ENCODE measurements at regions not wholly inside any gene's neighbourhood (a gene's known extent, or its start where the extent isn't known, plus 50 kb on each side); places are given as distances from the start of the nearest gene placed in this dataset.
"Not testable (repeated sequence)": the region's sequence is repeated elsewhere in the genome, so short reads cannot be mapped to it uniquely, and the experiment has no call there.

DNA sequence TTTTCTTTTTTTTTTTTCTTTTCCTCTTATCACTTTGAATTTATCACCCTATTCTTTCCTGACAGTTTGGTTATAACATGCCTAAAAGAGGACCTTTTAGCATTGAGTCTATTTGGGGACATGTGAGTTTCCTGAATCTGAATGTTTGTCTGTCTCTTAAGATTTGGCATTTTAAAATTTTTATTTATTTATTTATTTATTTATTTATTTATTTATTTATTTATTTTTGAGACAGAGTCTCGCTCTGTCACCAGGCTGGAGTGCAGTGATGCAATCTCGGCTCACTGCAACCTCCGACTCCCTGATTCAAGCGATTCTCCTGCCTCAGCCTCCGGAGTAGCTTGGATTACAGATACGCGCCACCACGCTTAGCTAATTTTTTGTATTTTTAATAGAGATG lies 412.4 kb downstream of the ZBBX start:
- FAIRE-seq, CTCF ChIA-PET: not testable (repeated sequence)
- TF ChIP-seq ZC3H11A (IDR thresholded peaks at IDR 0.05): peak; percentile 43; the same call in 1 of the 2 replicates

DNA sequence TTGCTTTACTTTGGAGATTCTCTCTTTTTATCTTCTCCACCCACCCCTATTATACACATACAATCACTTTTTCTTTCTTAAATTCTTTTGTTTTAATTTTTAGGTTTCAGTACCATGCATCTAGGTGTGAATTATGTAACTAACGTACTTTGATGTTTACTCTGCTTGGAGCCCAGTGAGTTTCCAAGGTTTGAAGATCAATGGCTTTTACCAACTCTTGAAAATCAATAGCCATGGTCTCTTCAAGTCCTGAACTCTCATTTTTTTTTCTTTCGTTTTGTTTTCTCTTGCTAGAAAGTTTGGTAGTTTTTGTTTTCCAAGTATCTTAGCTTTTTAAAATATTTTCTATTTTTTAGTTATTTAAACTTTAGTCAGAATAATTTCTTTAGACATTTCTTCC lies 417.2 kb downstream of the ZBBX start:
- TF ChIP-seq ESRRA (IDR thresholded peaks at IDR 0.05; ENCODE audit: borderline replicate concordance, low read length): no peak
- Histone ChIP-seq H3K27ac (no peak overlapping the region), H3K9me3 (no peaks in the 10 kb centered on the region), H3K4me2 (no peak overlapping the region), H3K4me3 (no peak overlapping the region), H3K4me1 (no peaks in the 10 kb centered on the region)
- CTCF ChIA-PET: no interaction called here
- no peak for ATAC-seq
- no peak for DNase-seq (ENCODE audit: low read depth in 1 of 2, low spot score in 1 of 2)
- no peak for FAIRE-seq
- POLR2A ChIA-PET: no interaction called here
- 5% methylated on average over 2 of the region's 2 CpGs for WGBS (ENCODE audit: missing lambda C conversion rate)

More for the DNA sequence above, 412.4 kb downstream of the ZBBX start:
- H3K9me3 ChIP-seq; H3K4me2 ChIP-seq; ATAC-seq; POLR2A ChIA-PET; H3K4me3 ChIP-seq; DNase-seq (ENCODE audit: low read depth in 1 of 2, low spot score in 1 of 2); H3K4me1 ChIP-seq; H3K27ac ChIP-seq: not testable (repeated sequence)
- WGBS (ENCODE audit: missing lambda C conversion rate): 75% methylated on average over 8 of the region's 8 CpGs

DNA sequence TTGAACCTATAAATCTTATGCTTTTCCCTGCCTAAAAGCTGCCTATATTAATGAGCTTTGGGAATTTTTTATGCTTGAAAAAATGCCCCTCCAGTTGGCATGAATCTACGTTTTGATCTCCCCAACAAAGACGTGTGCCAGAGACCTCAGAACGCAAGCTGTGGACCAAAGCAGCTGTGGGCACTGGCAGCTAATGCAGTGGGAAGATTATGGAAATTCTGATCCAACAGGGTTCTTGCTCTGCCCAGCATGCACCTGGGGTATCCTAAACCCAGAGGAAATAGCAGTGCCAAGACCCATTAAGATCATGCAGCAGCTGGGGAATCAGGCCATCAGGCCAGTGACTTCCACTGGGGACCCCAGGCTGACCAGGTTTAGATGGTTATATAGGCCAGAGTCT lies 423.0 kb downstream of the ZBBX start:
- ChIA-PET CTCF (no interaction called here), POLR2A (no interaction called here)

DNA sequence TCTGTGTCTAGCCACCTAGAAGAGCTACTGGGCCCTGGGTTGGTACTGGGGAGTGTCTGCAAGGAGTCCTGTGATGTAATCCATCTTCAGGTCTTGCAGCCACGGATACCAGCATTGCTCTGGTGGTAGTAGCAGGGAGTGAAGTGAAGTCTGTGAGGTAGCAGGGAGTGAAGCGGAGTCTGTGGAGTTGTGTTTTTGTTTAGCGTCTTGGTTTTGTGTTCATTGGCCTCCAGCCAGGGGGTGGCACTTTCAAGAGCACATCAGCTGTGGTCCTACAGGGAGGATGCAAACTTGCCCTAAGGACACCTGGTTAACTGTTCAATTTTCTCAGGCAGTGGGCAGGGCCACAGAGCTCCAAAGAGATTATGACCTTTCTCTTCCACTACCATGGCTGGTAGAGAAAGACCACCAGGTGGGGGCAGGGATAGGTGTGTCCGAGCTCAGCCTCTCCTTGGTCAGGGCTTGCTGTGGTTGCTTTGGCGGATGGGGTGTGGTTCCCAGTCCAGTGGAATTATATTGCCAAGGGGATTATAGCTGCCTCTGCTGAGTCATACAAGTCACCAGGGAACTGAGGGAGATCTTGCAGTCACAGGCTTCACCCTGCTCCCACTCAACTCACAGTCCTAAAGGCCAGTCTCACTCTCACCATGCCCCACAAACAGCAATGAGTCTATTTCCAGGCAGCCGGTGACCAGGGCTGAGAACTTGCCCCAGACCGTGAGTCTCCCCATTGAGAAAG lies 424.7 kb downstream of the ZBBX start:
- ATAC-seq: no peak
- Histone ChIP-seq H3K27ac (no peak overlapping the region), H3K4me3 (no peak overlapping the region), H3K4me1 (no peaks in the 10 kb centered on the region), H3K9me3 (no peaks in the 10 kb centered on the region), H3K4me2 (no peak overlapping the region)
- DNase-seq (ENCODE audit: low read depth in 1 of 2, low spot score in 1 of 2): no peak
- WGBS (ENCODE audit: missing lambda C conversion rate): 47% methylated on average over 7 of the region's 7 CpGs
- no peak for FAIRE-seq
- ChIA-PET POLR2A (no interaction called here), CTCF (no interaction called here)
- TF ChIP-seq, protein P1, sequence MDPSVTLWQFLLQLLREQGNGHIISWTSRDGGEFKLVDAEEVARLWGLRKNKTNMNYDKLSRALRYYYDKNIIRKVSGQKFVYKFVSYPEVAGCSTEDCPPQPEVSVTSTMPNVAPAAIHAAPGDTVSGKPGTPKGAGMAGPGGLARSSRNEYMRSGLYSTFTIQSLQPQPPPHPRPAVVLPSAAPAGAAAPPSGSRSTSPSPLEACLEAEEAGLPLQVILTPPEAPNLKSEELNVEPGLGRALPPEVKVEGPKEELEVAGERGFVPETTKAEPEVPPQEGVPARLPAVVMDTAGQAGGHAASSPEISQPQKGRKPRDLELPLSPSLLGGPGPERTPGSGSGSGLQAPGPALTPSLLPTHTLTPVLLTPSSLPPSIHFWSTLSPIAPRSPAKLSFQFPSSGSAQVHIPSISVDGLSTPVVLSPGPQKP (IDR thresholded peaks at IDR 0.05; ENCODE audit: low read depth, low read length): no peak
- TF ChIP-seq GATA3 (IDR thresholded peaks at IDR 0.05; ENCODE audit: borderline replicate concordance): no peak
- no peak for TF ChIP-seq MAFK (IDR thresholded peaks at IDR 0.05; ENCODE audit: partially characterized antibody)
- TF ChIP-seq, protein P2, sequence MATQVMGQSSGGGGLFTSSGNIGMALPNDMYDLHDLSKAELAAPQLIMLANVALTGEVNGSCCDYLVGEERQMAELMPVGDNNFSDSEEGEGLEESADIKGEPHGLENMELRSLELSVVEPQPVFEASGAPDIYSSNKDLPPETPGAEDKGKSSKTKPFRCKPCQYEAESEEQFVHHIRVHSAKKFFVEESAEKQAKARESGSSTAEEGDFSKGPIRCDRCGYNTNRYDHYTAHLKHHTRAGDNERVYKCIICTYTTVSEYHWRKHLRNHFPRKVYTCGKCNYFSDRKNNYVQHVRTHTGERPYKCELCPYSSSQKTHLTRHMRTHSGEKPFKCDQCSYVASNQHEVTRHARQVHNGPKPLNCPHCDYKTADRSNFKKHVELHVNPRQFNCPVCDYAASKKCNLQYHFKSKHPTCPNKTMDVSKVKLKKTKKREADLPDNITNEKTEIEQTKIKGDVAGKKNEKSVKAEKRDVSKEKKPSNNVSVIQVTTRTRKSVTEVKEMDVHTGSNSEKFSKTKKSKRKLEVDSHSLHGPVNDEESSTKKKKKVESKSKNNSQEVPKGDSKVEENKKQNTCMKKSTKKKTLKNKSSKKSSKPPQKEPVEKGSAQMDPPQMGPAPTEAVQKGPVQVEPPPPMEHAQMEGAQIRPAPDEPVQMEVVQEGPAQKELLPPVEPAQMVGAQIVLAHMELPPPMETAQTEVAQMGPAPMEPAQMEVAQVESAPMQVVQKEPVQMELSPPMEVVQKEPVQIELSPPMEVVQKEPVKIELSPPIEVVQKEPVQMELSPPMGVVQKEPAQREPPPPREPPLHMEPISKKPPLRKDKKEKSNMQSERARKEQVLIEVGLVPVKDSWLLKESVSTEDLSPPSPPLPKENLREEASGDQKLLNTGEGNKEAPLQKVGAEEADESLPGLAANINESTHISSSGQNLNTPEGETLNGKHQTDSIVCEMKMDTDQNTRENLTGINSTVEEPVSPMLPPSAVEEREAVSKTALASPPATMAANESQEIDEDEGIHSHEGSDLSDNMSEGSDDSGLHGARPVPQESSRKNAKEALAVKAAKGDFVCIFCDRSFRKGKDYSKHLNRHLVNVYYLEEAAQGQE (IDR thresholded peaks at IDR 0.05): no peak
- no peak for TF ChIP-seq FOXS1 (CRISPR knock-in tag; IDR thresholded peaks at IDR 0.05)
- TF ChIP-seq CHD4 (IDR thresholded peaks at IDR 0.05; ENCODE audit: borderline replicate concordance): no peak
- no peak for TF ChIP-seq ZFP36 (IDR thresholded peaks at IDR 0.05; ENCODE audit: borderline replicate concordance, partially characterized antibody)

More for the DNA sequence above, 423.0 kb downstream of the ZBBX start:
- 19% methylated on average over 3 of the region's 3 CpGs for WGBS (ENCODE audit: missing lambda C conversion rate)
- no peak for FAIRE-seq
- Histone ChIP-seq H3K4me2 (no peak overlapping the region), H3K27ac (no peak overlapping the region), H3K4me3 (no peak overlapping the region), H3K9me3 (no peaks in the 10 kb centered on the region), H3K4me1 (no peaks in the 10 kb centered on the region)
- DNase-seq (ENCODE audit: low read depth in 1 of 2, low spot score in 1 of 2): no peak
- TF ChIP-seq, protein P3, sequence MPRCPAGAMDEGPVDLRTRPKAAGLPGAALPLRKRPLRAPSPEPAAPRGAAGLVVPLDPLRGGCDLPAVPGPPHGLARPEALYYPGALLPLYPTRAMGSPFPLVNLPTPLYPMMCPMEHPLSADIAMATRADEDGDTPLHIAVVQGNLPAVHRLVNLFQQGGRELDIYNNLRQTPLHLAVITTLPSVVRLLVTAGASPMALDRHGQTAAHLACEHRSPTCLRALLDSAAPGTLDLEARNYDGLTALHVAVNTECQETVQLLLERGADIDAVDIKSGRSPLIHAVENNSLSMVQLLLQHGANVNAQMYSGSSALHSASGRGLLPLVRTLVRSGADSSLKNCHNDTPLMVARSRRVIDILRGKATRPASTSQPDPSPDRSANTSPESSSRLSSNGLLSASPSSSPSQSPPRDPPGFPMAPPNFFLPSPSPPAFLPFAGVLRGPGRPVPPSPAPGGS (IDR thresholded peaks at IDR 0.05): no peak
- no peak for TF ChIP-seq FOSB (CRISPR knock-in tag; IDR thresholded peaks at IDR 0.05)
- no peak for TF ChIP-seq FOSL2 (IDR thresholded peaks at IDR 0.05)
- TF ChIP-seq FOSL2 (CRISPR knock-in tag; IDR thresholded peaks at IDR 0.05): no peak
- no peak for TF ChIP-seq CBX8 (IDR thresholded peaks at IDR 0.05)
- no peak for TF ChIP-seq ZNF302 (CRISPR knock-in tag; IDR thresholded peaks at IDR 0.05)
- TF ChIP-seq, protein P4, sequence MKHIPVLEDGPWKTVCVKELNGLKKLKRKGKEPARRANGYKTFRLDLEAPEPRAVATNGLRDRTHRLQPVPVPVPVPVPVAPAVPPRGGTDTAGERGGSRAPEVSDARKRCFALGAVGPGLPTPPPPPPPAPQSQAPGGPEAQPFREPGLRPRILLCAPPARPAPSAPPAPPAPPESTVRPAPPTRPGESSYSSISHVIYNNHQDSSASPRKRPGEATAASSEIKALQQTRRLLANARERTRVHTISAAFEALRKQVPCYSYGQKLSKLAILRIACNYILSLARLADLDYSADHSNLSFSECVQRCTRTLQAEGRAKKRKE (CRISPR knock-in tag; IDR thresholded peaks at IDR 0.05; ENCODE audit: low read depth): no peak
- TF ChIP-seq, protein P5, sequence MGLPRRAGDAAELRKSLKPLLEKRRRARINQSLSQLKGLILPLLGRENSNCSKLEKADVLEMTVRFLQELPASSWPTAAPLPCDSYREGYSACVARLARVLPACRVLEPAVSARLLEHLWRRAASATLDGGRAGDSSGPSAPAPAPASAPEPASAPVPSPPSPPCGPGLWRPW (IDR thresholded peaks at IDR 0.05): no peak
- TF ChIP-seq GATA3 (IDR thresholded peaks at IDR 0.05; ENCODE audit: borderline replicate concordance): no peak
- TF ChIP-seq TFCP2L1 (CRISPR knock-in tag; IDR thresholded peaks at IDR 0.05): no peak
- no peak for TF ChIP-seq SREBF2 (IDR thresholded peaks at IDR 0.05)
- no peak for TF ChIP-seq MAFK (IDR thresholded peaks at IDR 0.05; ENCODE audit: partially characterized antibody)
- no peak for TF ChIP-seq POLR2A (IDR thresholded peaks at IDR 0.05; ENCODE audit: low read length)
- TF ChIP-seq, protein P6, sequence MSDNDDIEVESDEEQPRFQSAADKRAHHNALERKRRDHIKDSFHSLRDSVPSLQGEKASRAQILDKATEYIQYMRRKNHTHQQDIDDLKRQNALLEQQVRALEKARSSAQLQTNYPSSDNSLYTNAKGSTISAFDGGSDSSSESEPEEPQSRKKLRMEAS (IDR thresholded peaks at IDR 0.05): no peak
- TF ChIP-seq HOXB13 (CRISPR knock-in tag; IDR thresholded peaks at IDR 0.05; ENCODE audit: low read depth): no peak
- TF ChIP-seq, protein P7, sequence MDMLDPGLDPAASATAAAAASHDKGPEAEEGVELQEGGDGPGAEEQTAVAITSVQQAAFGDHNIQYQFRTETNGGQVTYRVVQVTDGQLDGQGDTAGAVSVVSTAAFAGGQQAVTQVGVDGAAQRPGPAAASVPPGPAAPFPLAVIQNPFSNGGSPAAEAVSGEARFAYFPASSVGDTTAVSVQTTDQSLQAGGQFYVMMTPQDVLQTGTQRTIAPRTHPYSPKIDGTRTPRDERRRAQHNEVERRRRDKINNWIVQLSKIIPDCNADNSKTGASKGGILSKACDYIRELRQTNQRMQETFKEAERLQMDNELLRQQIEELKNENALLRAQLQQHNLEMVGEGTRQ (IDR thresholded peaks at IDR 0.05): no peak
- no peak for TF ChIP-seq ESRRA (IDR thresholded peaks at IDR 0.05; ENCODE audit: borderline replicate concordance, low read length)
- TF ChIP-seq JUNB (IDR thresholded peaks at IDR 0.05): no peak
- no peak for TF ChIP-seq NPAS2 (CRISPR knock-in tag; IDR thresholded peaks at IDR 0.05; ENCODE audit: borderline replicate concordance)
- TF ChIP-seq HDAC2 (IDR thresholded peaks at IDR 0.05): no peak
- no peak for TF ChIP-seq ZFP36 (IDR thresholded peaks at IDR 0.05; ENCODE audit: borderline replicate concordance, partially characterized antibody)
- no peak for ATAC-seq
